ENCODE measurements at regions not wholly inside any gene's neighbourhood (a gene's known extent, or its start where the extent isn't known, plus 50 kb on each side); places are given as distances from the start of the nearest gene placed in this dataset.
"Not testable (repeated sequence)": the region's sequence is repeated elsewhere in the genome, so short reads cannot be mapped to it uniquely, and the experiment has no call there.

DNA sequence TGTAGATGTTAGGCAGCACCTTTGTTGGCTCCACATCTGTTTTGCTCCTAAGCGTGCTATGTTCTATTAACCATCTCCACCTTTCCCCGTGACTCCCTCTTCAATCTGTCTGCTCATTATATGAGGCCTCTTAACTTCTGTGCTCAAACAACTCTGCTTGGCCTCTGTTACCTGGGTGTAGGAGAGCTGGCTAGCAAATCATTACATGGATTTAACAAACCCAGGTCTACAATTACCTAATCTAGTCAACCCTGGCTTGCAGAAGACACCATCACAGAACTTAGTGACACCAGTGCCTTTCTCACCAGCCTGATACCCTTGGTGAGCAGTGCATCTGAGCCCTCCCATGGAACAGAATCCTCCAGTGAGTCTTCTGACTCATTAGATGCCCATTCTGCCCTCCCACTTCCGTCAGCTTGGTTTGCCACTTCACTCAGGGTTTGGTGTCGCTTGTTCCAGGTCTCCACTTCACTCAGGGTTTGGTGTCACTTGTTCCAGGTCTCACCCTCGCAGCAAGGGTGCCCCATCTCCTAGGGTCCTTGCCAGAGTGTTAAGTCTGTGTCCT lies 92.0 kb upstream of the KIF26B start:
- no peak overlapping the region for H3K4me3 ChIP-seq
- no peaks in the 10 kb centered on the region; a peak in 1 of 4 replicates for H3K27me3 ChIP-seq (replicated peaks in 1 of 2; ENCODE audit: control insufficient read depth in 2 of 2, insufficient read depth in 2 of 2, low read length in 1 of 2)
- H3K9me3 ChIP-seq (replicated peaks; ENCODE audit: control insufficient read depth, insufficient read depth, low read length), result no peaks in the 10 kb centered on the region
- no peaks in the 10 kb centered on the region for H4K20me1 ChIP-seq (ENCODE audit: control insufficient read depth, insufficient read depth)
- ChIA-PET POLR2A (no interaction called here), RAD21 (ENCODE audit: unreplicated experiment) (no interaction called here), SMC1A (ENCODE audit: uncharacterized antibody, unreplicated experiment) (no interaction called here), CTCF (no interaction called here)
- no peak for DNase-seq (ENCODE audit: low read depth, low spot score)
- H3K27ac ChIP-seq (ENCODE audit: control insufficient read depth, insufficient read depth), result no peak overlapping the region
- TF ChIP-seq SMAD5 (IDR thresholded peaks at IDR 0.05; ENCODE audit: low read depth) (no peak), SREBF2 (IDR thresholded peaks at IDR 0.05; ENCODE audit: low read length) (no peak), IRF4 (IDR thresholded peaks at IDR 0.05; ENCODE audit: low read depth, low read length) (no peak), SUZ12 (IDR thresholded peaks at IDR 0.05; ENCODE audit: unreplicated experiment) (no peak), WRNIP1 (IDR thresholded peaks at IDR 0.05; ENCODE audit: borderline replicate concordance, low read depth, low read length) (no peak), HDGF (IDR thresholded peaks at IDR 0.05) (no peak), SIX5 (IDR thresholded peaks at IDR 0.05; ENCODE audit: low read depth, low read length, severe bottlenecking) (no peak), IKZF2 (IDR thresholded peaks at IDR 0.05) (no peak), SRF (IDR thresholded peaks at IDR 0.05; ENCODE audit: low read depth in 2 of 2, low read length in 2 of 2) (no peak), ZNF274 (IDR thresholded peaks at IDR 0.05; ENCODE audit: insufficient read depth, insufficient read length) (no peak), JUNB (IDR thresholded peaks at IDR 0.05) (no peak), SPI1 (IDR thresholded peaks at IDR 0.05; ENCODE audit: borderline replicate concordance, insufficient read depth, low read depth, low read length) (no peak), PAX8 (IDR thresholded peaks at IDR 0.05) (no peak), BHLHE40 (IDR thresholded peaks at IDR 0.05; ENCODE audit: borderline replicate concordance in 1 of 2, low read depth in 2 of 2, low read length in 1 of 2) (no peak), ZNF622 (IDR thresholded peaks at IDR 0.05) (no peak), NRF1 (conservative IDR thresholded peaks at IDR 0.05; ENCODE audit: low read depth, low read length) (no peak)
- TF ChIP-seq, protein P1, sequence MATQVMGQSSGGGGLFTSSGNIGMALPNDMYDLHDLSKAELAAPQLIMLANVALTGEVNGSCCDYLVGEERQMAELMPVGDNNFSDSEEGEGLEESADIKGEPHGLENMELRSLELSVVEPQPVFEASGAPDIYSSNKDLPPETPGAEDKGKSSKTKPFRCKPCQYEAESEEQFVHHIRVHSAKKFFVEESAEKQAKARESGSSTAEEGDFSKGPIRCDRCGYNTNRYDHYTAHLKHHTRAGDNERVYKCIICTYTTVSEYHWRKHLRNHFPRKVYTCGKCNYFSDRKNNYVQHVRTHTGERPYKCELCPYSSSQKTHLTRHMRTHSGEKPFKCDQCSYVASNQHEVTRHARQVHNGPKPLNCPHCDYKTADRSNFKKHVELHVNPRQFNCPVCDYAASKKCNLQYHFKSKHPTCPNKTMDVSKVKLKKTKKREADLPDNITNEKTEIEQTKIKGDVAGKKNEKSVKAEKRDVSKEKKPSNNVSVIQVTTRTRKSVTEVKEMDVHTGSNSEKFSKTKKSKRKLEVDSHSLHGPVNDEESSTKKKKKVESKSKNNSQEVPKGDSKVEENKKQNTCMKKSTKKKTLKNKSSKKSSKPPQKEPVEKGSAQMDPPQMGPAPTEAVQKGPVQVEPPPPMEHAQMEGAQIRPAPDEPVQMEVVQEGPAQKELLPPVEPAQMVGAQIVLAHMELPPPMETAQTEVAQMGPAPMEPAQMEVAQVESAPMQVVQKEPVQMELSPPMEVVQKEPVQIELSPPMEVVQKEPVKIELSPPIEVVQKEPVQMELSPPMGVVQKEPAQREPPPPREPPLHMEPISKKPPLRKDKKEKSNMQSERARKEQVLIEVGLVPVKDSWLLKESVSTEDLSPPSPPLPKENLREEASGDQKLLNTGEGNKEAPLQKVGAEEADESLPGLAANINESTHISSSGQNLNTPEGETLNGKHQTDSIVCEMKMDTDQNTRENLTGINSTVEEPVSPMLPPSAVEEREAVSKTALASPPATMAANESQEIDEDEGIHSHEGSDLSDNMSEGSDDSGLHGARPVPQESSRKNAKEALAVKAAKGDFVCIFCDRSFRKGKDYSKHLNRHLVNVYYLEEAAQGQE (IDR thresholded peaks at IDR 0.05; ENCODE audit: low read depth, low read length), result no peak
- H3K4me1 ChIP-seq (ENCODE audit: control insufficient read depth, insufficient read depth, low read length), result no peaks in the 10 kb centered on the region
- no TSS peak for BruUV-seq (replicated peaks)
- intact Hi-C loops (cut with micrococcal nuclease; ENCODE audit: unreplicated experiment) (no loop called here), in situ Hi-C loops (cut with MboI) (no loop called here)
- no peak overlapping the region for H3K9ac ChIP-seq (ENCODE audit: control insufficient read depth, insufficient read depth, low read length)
- no peak for FAIRE-seq
- peak; percentile 37 for ATAC-seq
- no peaks in the 10 kb centered on the region for H3K36me3 ChIP-seq (ENCODE audit: control insufficient read depth in 2 of 2, insufficient read depth in 2 of 2, low read length in 1 of 2)
- no peak overlapping the region for H2AFZ ChIP-seq (ENCODE audit: control insufficient read depth, low read depth, low read length)
- H3K4me2 ChIP-seq (ENCODE audit: control insufficient read depth, insufficient read depth), result no peak overlapping the region
- WGBS (ENCODE audit: insufficient coverage, insufficient replicate concordance, low lambda C conversion rate, missing lambda C conversion rate), result 42% methylated on average over 5 of the region's 5 CpGs
- H3K79me2 ChIP-seq (ENCODE audit: control insufficient read depth, insufficient read depth, low read length), result no peaks in the 10 kb centered on the region

DNA sequence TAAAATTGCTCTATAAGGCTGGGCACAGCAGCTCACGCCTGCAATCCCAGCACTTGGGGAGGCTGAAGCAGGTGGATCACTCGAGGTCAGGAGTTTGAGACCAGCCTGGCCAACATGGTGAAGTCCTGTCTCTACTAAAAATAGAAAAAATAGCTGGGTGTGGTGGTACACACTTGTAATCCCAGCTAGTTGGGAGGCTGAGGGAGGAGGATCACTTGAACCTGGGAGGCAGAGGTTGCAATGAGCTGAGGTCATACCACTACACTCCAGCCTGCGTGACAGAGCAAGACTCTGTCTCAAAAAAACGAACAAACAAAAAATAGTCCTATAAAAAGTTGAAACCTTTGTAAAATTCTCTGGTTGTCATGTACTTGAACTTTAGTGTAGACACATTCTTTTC lies 93.0 kb upstream of the KIF26B start:
- FAIRE-seq; in situ Hi-C loops (cut with MboI); H3K27ac ChIP-seq (ENCODE audit: control insufficient read depth, insufficient read depth); POLR2A ChIA-PET; H3K4me1 ChIP-seq (ENCODE audit: control insufficient read depth, insufficient read depth, low read length); H3K9me3 ChIP-seq (replicated peaks; ENCODE audit: control insufficient read depth, insufficient read depth, low read length); RAD21 ChIA-PET (ENCODE audit: unreplicated experiment); H3K4me3 ChIP-seq; CTCF ChIA-PET; H4K20me1 ChIP-seq (ENCODE audit: control insufficient read depth, insufficient read depth); ATAC-seq; H2AFZ ChIP-seq (ENCODE audit: control insufficient read depth, low read depth, low read length); H3K36me3 ChIP-seq (ENCODE audit: control insufficient read depth in 2 of 2, insufficient read depth in 2 of 2, low read length in 1 of 2); SMC1A ChIA-PET (ENCODE audit: uncharacterized antibody, unreplicated experiment); BruUV-seq (replicated peaks); H3K4me2 ChIP-seq (ENCODE audit: control insufficient read depth, insufficient read depth); intact Hi-C loops (cut with micrococcal nuclease; ENCODE audit: unreplicated experiment); H3K27me3 ChIP-seq (replicated peaks in 1 of 2; ENCODE audit: control insufficient read depth in 2 of 2, insufficient read depth in 2 of 2, low read length in 1 of 2); DNase-seq (ENCODE audit: low read depth, low spot score); H3K9ac ChIP-seq (ENCODE audit: control insufficient read depth, insufficient read depth, low read length); H3K79me2 ChIP-seq (ENCODE audit: control insufficient read depth, insufficient read depth, low read length): not testable (repeated sequence)
- WGBS (ENCODE audit: insufficient coverage, insufficient replicate concordance, low lambda C conversion rate, missing lambda C conversion rate), result 22% methylated on average over 4 of the region's 4 CpGs
